ENCODE measurements at regions not wholly inside any gene's neighbourhood (a gene's known extent, or its start where the extent isn't known, plus 50 kb on each side); places are given as distances from the start of the nearest gene placed in this dataset.
A peak's percentile ranks its signal among the peaks of the same experiment; 100 is the strongest.

GRCh38 chr2:8480915-8481314 lies 200.9 kb upstream of the ID2 start:
- DNase-seq = no peak

GRCh38 chr2:8481463-8482009 lies 200.3 kb upstream of the ID2 start:
- DNase-seq = peak; percentile 39

DNA sequence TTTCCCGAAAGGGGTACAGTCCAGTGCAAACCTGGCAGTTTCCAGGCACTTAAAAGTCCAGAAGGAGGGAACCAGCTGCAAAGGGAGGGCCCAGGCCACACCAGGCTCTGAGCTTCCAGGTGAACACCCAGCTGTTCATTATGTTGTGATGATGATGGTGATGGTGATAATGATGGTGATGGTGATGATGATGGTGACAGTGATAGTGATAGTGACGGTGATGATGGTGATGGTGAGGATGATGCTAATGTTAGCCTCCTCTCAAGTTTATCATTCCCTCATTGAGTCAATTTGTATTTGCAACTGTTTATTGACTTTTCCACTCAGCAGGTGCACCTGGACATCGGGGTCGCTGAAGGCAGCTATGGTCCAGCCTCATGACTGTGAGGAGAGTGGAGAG lies 199.4 kb upstream of the ID2 start:
- no peak for DNase-seq

DNA sequence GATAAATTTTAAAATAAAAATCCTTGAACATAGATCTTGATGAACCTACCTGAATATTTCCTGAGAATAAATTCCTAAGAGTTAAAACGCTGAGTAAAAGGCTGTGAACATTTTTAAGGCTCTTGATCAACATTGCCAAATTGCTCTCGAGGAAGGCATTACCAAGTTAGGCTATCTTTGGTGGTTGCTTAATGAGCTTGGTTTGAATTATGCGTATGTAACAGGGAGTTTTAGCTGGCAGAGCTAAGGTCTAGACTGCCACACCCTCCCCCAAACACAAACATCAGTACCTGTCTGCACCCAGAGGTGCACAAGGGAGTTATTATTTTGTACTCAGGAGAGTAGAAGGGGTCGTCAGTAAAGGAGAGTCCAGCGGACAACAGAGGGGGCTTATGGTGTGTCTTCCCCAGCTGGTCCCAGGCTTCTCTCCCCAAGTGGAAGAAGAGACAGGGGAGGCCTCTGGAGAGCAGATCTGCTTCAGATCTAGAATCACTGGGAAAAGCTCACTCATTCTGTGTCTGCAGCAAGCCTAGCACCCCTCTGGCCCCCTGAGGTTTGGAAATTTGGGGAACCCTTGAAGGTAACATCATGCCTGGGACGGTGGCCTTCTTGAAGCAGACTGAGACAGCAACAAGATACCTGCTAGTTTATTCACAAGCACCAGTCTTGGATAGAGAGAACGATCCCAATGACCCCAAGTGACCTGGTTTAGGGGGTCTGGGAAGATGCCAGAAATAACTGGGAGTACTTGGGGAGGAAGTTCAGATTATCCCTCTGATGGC lies 197.2 kb upstream of the ID2 start:
- peak; percentile 43 for DNase-seq

DNA sequence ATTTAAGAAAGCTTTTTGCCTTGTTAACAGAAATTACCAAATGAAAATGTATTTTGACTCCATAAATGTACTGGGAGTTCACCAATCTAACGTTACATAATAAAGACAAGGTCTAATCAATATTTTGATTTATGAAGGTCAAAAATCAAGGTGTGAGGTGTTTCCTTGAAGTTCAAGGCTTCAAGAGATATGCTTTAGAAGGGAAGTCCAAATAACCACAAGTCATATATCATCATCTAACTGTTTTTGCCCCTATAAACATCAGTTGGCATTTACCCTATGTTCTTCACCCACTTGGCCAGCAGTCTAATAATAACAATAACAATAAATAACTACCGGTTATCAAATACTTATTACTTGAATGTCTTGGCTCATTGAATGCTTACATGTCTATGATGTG lies 196.1 kb upstream of the ID2 start:
- no peak for DNase-seq

- peak; percentile 48 for DNase-seq
Measured at GRCh38 chr2:8486141-8486540, 195.7 kb upstream of the ID2 start.

GRCh38 chr2:8487461-8487932 lies 194.4 kb upstream of the ID2 start:
- DNase-seq = no peak

DNA sequence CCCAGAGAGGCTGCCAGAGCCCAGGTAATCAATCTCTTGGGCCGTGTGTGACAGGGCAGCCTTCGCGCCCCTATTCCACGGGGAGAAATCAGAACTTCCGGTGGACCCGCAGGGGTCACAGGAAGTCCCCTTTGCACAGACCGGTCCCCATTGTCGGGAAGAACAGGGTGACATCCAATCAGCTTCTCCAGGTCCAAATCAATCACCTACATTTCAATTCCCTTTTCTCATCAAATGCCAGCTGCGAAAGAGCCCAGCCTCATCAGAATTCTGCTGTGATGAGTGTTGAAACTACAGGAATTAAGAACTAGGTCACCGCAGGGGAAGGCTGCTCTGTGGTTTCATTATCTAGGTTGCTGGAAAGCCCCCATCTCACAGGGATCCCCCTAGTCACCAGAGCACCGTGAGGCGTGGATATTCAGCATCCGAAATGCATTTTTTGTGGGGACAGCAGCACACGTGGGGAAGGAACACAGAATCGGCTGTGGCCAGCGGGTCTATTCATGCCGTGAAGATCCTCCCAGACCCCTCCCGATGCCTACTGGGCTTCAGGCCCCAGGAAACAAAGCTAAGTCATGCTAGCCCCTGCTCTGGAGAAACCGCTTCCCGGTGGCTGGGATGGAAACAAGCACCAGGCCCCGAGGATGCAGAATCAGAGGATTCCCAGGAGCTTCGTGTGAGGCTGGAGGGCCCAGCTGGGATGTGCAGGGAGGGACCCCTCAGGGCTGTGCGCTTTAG lies 193.7 kb upstream of the ID2 start:
- DNase-seq = peak; percentile 89

DNA sequence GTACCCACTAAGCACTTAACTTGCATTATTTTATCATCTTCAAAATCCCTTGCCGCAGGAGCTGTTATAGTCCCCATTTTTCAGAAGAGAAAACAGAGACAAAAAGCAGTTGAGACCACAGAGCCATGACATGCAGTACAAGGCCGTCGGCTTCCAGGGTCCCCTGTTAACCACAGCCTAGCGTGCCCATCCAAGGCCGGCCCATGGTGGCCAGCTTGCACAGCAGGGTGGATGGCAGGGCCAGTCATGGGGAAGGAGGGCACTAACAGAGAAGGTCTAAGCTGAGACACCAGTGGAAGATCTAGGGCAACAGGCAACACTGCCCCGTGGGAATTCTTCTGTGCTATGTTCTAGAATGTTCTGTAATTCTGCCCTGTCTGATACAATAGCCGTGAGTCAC lies 192.6 kb upstream of the ID2 start:
- no peak for DNase-seq

GRCh38 chr2:8489751-8490150 lies 192.1 kb upstream of the ID2 start:
- DNase-seq = no peak

DNA sequence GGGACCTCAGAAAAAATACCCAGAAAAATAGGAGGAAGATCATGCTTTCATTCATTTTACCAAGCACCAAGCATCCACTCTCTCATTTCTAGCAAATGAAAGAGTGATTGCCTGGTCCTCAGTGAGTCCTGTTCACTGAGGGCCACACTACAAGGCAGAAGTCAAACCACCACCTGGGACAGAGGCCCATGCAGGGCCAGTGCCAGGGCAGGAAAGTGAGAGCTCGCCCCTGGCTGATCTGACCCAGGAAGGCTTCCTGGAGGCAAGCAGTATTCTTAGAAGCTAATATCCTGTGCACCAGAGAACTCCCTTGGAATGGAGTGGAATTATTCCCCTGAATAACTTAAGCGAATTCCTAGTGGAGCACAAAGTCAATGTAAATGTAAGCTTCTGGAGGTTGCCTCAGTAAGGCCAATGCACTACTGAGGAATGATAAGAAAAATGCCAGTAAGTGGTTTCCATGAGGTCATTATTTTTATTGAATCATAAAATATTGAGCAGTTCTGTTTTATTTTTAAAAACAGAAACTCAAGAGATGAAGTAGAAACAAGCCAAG lies 191.6 kb upstream of the ID2 start:
- no peak for DNase-seq

DNA sequence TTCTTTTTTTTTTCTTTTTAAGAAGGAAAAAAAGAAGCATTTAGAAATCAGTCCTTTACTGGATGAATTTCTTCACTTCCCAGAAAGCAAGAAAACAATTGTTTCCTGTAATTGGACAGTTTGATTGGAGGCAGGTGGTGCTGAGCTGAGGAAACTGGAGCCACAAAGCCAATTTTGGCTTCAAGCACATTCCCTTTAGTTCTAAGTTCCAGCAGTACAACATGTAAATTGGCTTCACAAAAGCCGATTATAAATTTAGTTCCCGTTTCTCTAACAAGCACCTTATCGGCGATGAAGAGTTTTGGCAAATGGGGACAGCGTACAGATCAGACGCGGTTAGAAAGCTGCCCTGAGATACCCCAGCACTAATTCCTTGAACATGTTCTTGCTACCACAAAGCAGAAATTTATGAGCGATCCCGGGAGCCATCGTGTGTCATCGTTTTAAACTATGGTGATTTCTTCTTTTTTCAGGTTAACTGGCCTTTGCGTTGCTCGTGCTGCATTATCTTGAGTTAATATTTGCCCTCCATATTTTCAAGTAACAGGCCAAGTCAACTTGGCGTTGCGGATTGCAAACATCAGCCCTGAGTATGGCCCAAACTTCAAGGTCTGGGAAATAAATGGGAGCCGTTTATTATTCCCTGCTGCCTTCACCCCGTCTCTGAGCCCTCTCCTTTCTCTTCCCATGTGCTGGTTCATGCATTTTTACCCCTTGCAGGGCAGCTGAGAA lies 190.4 kb upstream of the ID2 start:
- no peak for DNase-seq

- DNase-seq = no peak
Measured at GRCh38 chr2:8494151-8494550, 187.7 kb upstream of the ID2 start.

DNA sequence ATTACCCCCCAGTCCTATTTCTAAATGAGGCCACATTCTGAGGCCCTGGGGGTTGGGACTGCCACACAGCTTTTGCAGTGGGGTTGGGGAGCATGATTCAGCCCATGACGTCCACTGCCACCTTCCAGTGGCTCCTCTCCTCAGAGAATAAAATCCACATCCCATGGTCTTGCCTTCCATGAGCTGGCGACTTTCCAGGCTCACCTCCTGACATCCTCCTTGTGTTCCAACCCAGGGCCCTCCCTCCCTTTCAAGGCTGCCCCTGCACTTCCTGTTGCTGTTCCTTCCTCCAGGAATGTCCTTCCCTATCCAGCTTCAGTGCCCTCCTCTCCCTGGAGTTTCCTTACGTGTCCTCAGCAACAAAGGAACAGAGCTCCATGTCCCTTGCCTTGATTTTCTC lies 187.3 kb upstream of the ID2 start:
- DNase-seq = no peak

- DNase-seq = no peak
Measured at GRCh38 chr2:8495189-8495989, 186.5 kb upstream of the ID2 start.

- DNase-seq = no peak
Measured at GRCh38 chr2:8496079-8496478, 185.8 kb upstream of the ID2 start.

GRCh38 chr2:8496617-8497016 lies 185.2 kb upstream of the ID2 start:
- no peak for DNase-seq

DNA sequence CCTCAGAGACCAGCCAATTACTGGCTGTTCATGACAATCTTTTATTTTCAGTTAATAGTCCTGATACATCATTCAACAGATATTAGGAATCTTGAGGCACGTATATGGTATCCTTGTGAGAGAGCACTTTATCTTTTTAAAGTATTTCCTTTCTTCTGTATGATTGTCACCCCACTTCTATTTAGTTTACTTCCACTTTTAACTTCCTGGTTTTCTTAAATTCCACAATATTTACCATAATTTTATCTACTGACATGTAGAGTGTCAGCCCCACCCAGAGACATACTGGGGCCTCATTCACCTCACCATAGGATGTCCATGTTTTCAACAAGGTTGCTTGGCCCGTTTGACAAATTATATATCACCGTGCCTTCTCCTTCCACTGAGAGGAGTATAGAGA lies 182.9 kb upstream of the ID2 start:
- DNase-seq = no peak

- no peak for DNase-seq
Measured at GRCh38 chr2:8500124-8501054, 181.5 kb upstream of the ID2 start.

DNA sequence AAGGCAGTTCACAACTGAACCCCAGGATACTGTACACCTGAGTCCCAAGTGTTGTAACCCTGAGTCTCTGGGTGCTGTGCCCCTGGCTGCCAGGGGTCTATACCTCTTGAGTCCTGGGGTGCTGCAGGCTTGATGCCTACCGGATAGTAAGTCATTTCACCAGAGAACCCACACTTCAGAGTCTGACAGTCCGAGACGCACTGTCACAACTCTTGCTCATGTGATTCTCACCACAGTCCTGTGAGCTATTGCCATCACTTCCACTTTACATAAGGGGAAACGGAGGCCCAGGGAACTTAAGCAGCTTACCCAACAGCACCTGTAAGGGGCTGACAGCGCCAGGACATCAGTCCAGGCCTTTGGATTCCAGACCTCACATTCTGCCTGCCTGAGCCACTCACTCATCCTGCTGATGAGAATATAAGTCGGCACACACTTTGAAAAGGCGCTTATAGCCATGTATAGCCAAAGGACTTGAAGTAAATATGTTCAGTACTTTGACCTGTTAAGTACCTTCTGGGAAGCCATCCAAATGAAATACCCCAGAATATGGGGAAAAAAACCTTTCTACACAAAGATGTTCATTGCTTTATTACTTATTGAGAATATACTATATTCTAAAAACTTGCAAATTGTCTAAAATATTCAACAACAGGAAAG lies 180.7 kb upstream of the ID2 start:
- DNase-seq = no peak

GRCh38 chr2:8502316-8502715 lies 179.5 kb upstream of the ID2 start:
- no peak for DNase-seq
